ENCODE measurements at regions not wholly inside any gene's neighbourhood (a gene's known extent, or its start where the extent isn't known, plus 50 kb on each side); places are given as distances from the start of the nearest gene placed in this dataset.
"Not testable (repeated sequence)": the region's sequence is repeated elsewhere in the genome, so short reads cannot be mapped to it uniquely, and the experiment has no call there.

DNA sequence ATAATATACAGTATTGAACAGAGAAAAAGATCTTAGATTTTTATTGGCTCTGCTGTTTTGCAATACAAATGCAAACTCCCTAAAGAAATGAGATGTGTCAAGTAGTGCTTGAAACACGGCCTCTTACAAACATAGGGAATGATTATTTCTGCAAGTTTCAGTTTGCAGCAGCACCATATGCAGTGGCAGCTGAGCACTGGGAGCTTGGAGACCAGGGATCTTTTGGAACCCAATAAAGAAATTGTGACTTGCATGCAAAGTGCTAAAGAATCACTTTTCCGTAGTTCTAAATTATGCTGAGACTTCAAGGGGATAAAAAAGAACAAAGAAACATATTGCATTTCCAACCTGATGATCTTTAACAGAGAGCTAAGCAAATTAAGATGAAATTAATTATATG, 674.6 kb upstream of the ZNF608 start:
- no peak for DNase-seq
- ATAC-seq: no peak

GRCh38 chr5:125422342-125422741, 675.9 kb upstream of the ZNF608 start:
- ATAC-seq (no peak), DNase-seq (no peak)

DNA sequence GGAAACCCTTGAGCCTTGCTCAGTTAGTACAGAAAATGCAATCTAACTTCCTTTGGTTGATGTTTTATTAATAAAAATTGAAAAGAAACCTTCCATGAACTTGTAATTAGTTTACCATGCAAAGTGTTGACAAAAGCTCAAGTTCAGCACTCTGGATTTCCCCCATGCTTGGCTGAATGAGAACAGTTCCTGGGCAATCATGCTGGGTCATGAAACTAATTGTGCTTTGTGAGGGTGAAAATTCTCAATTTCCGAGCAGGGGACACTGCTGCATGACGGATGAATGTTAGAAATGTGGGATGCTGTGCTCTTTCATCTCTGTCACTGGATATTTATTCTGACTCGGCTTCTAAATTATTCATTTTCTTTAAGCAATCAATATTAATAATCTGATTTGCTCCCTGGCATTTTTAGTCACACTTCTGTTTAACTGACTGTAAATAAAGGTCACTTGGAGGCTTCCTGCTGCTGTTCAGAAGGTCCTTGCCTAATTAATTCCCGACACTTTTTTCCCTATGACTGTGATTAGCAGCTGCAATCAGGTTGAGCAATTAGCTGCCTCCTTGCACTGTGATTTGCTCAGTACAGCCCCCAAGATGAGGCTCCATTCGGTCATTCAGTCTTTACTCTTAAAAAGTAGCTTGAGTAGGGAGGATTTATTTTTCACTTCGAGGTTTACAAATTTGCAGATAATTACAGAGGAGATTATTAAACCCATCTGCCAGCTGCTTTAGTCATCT, 678.1 kb upstream of the ZNF608 start:
- DNase-seq (no peak), ATAC-seq (no peak)

DNA sequence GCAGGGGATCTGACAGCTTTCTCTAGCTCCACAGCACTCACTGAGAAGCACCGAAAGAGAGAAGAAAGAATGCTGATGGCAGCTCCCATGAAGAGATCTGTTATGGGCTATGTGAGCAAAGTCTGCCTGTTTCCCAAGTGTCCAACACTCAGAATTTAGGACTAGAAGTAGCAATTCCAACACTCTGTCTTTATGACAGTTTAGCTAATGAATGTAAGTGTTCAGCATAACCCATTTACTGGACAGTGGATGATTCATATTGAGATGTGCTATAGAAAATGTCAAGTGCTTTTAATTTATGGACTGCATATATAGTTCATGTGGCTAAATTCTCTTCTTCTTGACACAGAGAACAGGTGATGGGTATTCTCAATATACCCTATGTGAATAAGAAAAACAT, 683.1 kb upstream of the ZNF608 start:
- DNase-seq (no peak), ATAC-seq (no peak)

GRCh38 chr5:125433457-125433856, 687.0 kb upstream of the ZNF608 start:
- ATAC-seq (no peak), DNase-seq (no peak)

- DNase-seq (no peak), ATAC-seq (no peak)
These were observed 692.8 kb upstream of the ZNF608 start for GRCh38 chr5:125439243-125439642.

DNA sequence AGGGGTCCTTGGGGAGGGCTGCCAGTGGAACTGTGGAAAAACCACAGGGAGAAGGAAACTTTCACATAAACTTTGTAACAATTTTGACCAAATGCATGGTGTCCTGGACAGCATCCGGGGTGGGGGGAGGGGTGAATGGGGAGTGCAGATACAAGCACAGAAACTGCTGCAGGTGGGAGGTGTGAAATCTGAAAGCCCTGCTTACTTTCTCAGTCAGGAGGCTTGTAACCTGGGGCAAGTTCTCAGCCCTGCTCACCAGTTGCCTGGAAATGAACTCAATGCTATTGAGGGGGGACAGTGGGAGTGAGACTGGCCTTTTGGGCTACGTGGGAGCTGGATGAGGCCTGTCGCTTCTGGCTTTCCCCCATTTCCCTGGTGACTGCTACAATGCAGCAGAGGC, 694.5 kb upstream of the ZNF608 start:
- ATAC-seq (no peak), DNase-seq (no peak)

- ATAC-seq (no peak), DNase-seq (no peak)
These were observed 700.5 kb upstream of the ZNF608 start for GRCh38 chr5:125446986-125447385.

DNA sequence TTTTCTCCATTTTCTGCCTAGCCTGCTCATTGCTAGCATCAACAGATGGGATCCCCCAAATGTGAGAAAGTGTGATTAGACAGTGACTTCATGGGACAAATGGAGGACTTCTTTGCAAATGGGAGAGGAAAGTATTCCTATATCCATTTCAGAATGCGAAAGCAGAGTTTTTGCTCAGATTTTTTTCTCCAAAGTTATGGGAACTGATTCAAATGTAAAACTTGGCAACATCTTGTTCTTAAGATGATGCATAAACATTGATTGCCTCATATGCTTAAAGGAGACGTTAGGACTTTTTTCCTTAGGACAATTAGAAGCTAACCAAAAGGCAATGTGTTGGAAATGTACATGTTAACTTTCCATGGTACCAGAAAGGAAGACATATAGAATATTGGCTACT, 704.3 kb upstream of the ZNF608 start:
- ATAC-seq (no peak), DNase-seq (no peak)

GRCh38 chr5:125451622-125452021, 705.2 kb upstream of the ZNF608 start:
- ATAC-seq: no peak
- DNase-seq: no peak

GRCh38 chr5:125452991-125453390, 706.6 kb upstream of the ZNF608 start:
- ATAC-seq (no peak), DNase-seq (no peak)

DNA sequence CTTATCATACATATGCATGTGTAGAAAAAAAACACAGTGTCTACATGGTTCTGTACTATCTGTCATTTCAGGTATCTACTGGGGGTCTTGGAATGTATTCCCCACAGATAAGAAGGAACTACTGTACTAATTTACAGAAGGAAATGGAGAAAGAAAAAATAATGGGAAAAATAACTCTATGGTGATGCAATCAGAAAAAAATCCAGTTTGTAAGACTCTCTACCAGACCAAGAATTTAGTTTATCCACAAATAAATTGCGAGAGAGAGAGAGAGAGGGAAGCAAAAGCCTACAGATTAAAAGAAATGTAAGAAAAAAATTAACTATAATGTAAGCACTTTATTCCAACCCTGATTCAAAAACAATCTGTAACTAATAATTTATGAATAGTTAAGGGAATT, 708.6 kb upstream of the ZNF608 start:
- no peak for DNase-seq
- ATAC-seq: no peak

DNA sequence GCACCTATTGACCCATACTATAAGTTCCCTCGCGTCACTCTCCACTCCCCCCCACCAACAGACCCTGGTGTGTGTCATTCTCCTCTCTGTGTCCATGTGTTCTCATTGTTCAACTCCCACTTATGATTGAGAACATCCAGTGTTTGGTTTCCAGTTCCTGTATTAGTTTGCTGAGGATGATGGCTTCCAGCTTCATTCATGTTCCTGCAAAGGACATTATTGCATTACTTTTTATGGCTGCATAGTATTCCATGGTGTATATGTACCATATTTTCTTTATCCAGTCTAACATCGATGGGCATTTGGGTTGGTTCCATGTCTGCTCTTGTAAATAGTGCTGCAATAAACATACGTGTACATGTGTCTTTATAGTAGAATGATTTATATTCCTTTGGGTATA, 709.6 kb upstream of the ZNF608 start:
- not testable (repeated sequence) for ATAC-seq, DNase-seq

DNA sequence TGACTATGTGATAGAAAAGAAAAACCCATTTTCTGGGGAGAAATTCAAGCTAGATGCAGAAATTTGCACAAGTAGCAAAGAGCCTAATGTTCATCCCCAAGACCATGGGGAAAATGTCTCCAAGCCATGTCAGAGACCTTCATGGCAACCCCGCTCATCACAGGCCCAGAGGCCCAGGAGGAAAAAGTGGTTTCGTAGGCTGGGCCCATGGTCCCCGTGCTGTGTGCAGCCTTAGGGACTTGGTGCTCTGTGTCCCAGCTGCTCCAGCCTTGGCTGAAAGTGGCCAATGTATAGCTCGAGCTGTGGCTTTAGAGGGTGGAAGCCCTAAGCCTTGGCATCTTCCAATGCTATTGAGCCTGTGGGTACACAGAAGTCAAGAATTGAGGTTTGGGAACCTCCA, 711.2 kb upstream of the ZNF608 start:
- ATAC-seq (no peak), DNase-seq (no peak)

- not testable (repeated sequence) for ATAC-seq, DNase-seq
These were observed 712.5 kb upstream of the ZNF608 start for GRCh38 chr5:125458949-125459348.

- no peak for DNase-seq
These were observed 715.2 kb upstream of the ZNF608 start for GRCh38 chr5:125461641-125462072.

DNA sequence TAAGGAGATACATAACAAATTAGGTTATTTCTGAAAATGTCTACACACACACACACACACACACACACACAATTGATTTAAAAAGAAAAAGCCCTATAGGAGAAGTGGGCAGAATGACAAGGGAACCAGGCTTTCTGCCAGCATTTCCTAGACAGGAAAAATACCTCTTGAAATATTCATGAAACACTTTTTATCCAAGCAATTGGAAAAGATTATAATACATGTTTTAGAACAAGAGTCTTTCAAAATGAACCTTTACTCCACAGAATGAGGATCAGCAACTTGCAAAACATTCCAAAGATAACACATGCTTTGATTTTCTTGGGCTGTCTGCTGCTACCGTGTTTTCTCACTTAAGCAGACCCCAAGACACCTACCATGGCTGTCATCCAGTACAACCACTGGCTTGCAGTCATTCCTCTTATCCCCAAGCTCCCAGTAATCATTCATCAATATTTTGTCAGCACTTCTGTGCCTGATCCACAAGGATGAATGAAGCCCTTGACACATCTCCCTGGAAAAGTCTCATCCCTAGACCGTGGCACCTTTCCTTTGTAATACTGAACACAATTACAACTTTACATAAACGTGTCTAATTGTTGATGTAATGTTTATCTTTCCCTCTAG, 717.1 kb upstream of the ZNF608 start:
- ATAC-seq (no peak), DNase-seq (no peak)

More at GRCh38 chr5:125461641-125462072, 715.2 kb upstream of the ZNF608 start:
- ATAC-seq: no peak

DNA sequence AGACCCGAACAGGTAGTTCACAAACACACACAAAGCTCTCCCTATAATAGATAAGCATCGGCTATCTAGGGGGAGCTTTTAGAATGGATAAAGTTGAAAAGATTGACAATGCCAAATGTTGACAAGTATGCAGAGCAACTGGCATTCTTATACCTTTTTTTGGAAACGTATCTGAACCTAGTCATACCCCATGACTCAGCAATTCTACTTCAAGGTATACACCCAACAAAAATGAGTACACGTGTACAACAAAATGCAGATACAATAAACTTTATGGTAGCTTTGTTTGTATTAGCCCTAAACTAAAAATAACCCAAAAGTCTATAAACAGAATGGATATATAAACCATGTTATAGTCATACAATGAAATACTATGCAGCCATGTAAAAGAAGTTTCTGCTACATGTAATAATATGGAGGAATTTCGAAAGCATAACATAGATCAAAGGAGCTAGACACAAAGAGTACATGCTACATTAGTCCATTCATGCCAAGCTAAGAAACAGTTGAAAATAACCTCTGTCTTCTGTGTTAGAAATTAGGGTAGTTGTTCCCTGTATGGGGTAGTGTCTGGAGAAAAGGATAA, 718.5 kb upstream of the ZNF608 start:
- no peak for DNase-seq
- ATAC-seq: no peak

DNA sequence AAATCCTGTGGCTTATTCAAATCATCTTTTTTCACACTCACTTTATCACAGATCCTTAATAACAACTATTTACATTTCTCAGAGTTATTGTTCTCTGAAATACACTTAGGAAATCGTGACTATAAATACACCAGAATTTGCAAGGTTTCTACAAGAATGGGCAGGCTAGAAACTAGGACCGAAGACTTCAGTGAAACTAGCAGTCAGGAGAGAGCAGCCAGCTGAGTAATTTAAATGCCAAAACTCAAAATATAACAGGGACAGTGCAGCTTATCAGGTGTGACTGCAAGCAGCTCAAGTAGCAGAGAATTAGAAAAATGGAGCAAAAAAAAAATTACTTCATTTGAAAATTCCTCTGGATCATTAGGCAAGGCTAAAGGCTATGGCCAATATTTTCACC, 719.3 kb upstream of the ZNF608 start:
- ATAC-seq (no peak), DNase-seq (no peak)

DNA sequence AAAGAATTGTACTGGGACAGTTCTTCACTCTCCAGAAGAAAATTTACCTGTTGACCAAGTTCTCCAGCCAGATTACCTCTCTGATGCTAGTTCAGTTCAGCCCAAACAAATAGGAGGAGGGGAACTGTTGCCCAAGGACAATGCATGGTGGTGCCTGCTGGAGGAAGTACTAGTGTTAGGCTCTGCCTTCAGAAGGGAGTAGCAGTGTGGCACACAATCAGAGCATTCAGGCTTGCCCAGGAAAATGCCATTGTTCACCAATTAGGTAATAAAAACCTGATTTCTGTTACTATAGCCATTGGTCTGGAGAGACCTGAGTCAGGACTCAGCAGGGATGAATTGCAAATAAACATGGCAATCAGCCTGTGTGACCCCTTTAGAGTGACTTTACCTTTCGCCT, 720.8 kb upstream of the ZNF608 start:
- ATAC-seq (no peak), DNase-seq (no peak)

DNA sequence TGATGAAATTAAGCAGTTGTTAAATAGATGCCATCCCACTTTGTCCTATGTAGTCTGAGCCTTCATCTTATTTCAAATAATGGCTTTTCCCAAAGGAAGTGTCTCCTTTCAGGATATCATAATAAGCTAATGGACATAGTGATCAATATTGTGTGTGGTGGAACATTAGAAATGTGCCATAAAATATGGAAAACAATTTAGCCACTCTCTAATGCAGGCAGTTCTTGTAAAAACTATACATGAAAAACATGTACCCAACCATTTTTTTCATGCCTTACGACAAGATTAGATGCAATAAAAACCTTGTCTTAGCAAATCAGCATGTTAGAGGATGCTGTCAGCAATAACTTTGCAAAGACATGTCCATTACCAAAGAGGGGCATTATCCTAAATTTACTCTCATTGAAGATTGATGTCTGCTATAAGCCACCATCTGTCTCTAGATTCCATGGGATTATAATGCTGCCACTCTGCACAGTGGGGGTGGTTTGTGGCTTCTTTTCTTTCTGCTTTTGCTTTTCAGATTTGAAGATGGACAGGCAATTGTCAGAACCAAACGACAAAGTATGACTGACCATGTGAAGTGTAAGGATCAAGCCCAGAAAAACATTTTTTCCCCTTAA, 724.0 kb upstream of the ZNF608 start:
- ATAC-seq (no peak), DNase-seq (no peak)

DNA sequence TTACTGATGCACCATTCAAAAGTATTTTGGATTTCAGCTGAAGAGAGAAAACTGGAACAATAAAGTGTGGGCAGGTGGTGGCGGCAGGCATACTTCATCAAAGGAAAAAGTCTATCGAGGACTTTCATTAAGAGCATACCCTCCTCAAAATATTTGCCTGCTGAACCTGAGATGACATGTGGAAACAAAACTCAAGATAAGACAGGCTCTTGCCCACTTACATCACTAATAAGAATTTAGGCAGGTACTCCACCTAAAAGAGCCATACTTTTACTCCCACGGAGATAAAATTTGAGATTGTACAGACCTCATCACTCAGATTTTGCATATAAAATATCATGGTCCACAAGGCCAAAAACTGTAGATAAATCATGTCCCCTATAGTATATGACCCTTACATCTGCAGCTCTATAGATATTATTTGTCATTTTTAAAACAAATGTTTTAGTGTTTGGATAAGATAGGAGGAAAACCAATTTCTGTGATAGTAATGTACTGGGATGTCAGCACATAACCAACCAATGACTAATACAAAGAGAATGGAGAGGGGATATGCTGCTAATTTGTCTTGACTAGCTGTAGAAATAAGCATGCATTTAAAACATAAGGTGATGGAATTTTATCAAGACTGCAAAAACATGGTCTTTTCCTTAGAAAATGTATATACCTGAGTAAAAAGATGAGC, 730.6 kb upstream of the ZNF608 start:
- DNase-seq (no peak), ATAC-seq (no peak)

GRCh38 chr5:125477586-125477975, 731.1 kb upstream of the ZNF608 start:
- no peak for DNase-seq
- no peak for ATAC-seq

All from stimulated activated naive CD8-positive, alpha-beta T cell treated with anti-CD3 and anti-CD28 coated beads, Interleukin-15, Interleukin-2, amounts not matched to agents 100 U/mL and 50 U/mL, for 24 hours (primary cell).